Endothelial cell (in vitro differentiated cells): ENCODE measurements at regions not wholly inside any gene's neighbourhood (a gene's known extent, or its start where the extent isn't known, plus 50 kb on each side); places are given as distances from the start of the nearest gene placed in this dataset.

ENCODE experiments used
- DNase-seq: peaks from one replicate; pipeline ENCODE4 v3.0.0; 2021; ENCODE audit warnings: low spot score
- H3K27ac Mint-ChIP-seq: one replicate; pipeline ENCODE4 v1.8.0; 2021; ENCODE audit warnings: mixed read lengths, inconsistent platforms; ENCODE audit not compliant: unreplicated experiment
- H3K27me3 Mint-ChIP-seq: one replicate; pipeline ENCODE4 v1.8.0; 2021; ENCODE audit warnings: mild to moderate bottlenecking, moderate library complexity, mixed read lengths, inconsistent platforms; ENCODE audit not compliant: unreplicated experiment
- H3K36me3 Mint-ChIP-seq: one replicate; pipeline ENCODE4 v1.8.0; 2021; ENCODE audit warnings: mild to moderate bottlenecking, low read depth, mixed read lengths, inconsistent platforms; ENCODE audit not compliant: unreplicated experiment
- H3K4me1 Mint-ChIP-seq: one replicate; pipeline ENCODE4 v1.8.0; 2021; ENCODE audit warnings: mild to moderate bottlenecking, mixed read lengths, inconsistent platforms; ENCODE audit not compliant: unreplicated experiment
- H3K4me3 Mint-ChIP-seq: one replicate; pipeline ENCODE4 v1.8.0; 2021; ENCODE audit warnings: mild to moderate bottlenecking, mixed read lengths, inconsistent platforms; ENCODE audit not compliant: unreplicated experiment
- H3K9me3 Mint-ChIP-seq: one replicate; pipeline ENCODE4 v1.8.0; 2021; ENCODE audit warnings: mixed read lengths, inconsistent platforms; ENCODE audit not compliant: unreplicated experiment
- CTCF ChIP-seq: fragments of 200-600 bp; sonication (generic); IDR thresholded peaks from one replicate; pipeline ENCODE4 v1.5.0; 2021; ENCODE audit warnings: antibody characterized with exemption; ENCODE audit not compliant: unreplicated experiment

GRCh38 chr5:171672556-171672955 is 113.1 kb upstream of the SMIM23 start:
- DNase-seq = no peak
- H3K27ac Mint-ChIP-seq = no peak overlapping the region
- no peaks in the 10 kb centered on the region for H3K27me3 Mint-ChIP-seq
- no peaks in the 10 kb centered on the region for H3K36me3 Mint-ChIP-seq
- TF ChIP-seq CTCF = no peak
- H3K4me3 Mint-ChIP-seq = no peak overlapping the region
- H3K4me1 Mint-ChIP-seq = peaks cover 4% of the 10 kb centered on the region
- no peaks in the 10 kb centered on the region for H3K9me3 Mint-ChIP-seq

- H3K27ac Mint-ChIP-seq = no peak overlapping the region
- TF ChIP-seq CTCF = no peak
- no peak overlapping the region for H3K4me3 Mint-ChIP-seq
- H3K27me3 Mint-ChIP-seq = no peaks in the 10 kb centered on the region
- H3K9me3 Mint-ChIP-seq = no peaks in the 10 kb centered on the region
- no peak for DNase-seq
- no peaks in the 10 kb centered on the region for H3K36me3 Mint-ChIP-seq
- peaks cover 4% of the 10 kb centered on the region for H3K4me1 Mint-ChIP-seq
These were observed 112.3 kb upstream of the SMIM23 start for GRCh38 chr5:171673328-171673727.

GRCh38 chr5:171673840-171674239 is 111.8 kb upstream of the SMIM23 start:
- Mint-ChIP-seq H3K27me3 (no peaks in the 10 kb centered on the region), H3K4me1 (peaks cover 4% of the 10 kb centered on the region), H3K4me3 (no peak overlapping the region), H3K9me3 (no peaks in the 10 kb centered on the region), H3K36me3 (no peaks in the 10 kb centered on the region), H3K27ac (no peak overlapping the region)
- no peak for TF ChIP-seq CTCF
- no peak for DNase-seq

- no peak for TF ChIP-seq CTCF
- DNase-seq = no peak
- Mint-ChIP-seq H3K4me3 (no peak overlapping the region), H3K4me1 (peaks cover 4% of the 10 kb centered on the region), H3K9me3 (no peaks in the 10 kb centered on the region), H3K27ac (no peak overlapping the region), H3K27me3 (no peaks in the 10 kb centered on the region), H3K36me3 (no peaks in the 10 kb centered on the region)
These were observed 110.1 kb upstream of the SMIM23 start for GRCh38 chr5:171675511-171675910.

- TF ChIP-seq CTCF = no peak
- Mint-ChIP-seq H3K27me3 (no peaks in the 10 kb centered on the region), H3K4me3 (no peak overlapping the region), H3K9me3 (no peaks in the 10 kb centered on the region), H3K27ac (no peak overlapping the region), H3K4me1 (peaks cover 4% of the 10 kb centered on the region), H3K36me3 (no peaks in the 10 kb centered on the region)
- no peak for DNase-seq
These were observed 109.2 kb upstream of the SMIM23 start for GRCh38 chr5:171676286-171676944.
